HepG2 (cell line): ENCODE measurements at regions not wholly inside any gene's neighbourhood (a gene's known extent, or its start where the extent isn't known, plus 50 kb on each side); places are given as distances from the start of the nearest gene placed in this dataset.

Experiments
- ATAC-seq: fragments of 200-7000 bp; cut with Tn5 transposase; 3 replicates; pipeline ENCODE4 v1.9.1; 2020; ENCODE audit warnings: mild to moderate bottlenecking, moderate library complexity
- BruUV-seq: library from RNA; stranded (reverse); fragments of 400-500 nt; replicated peaks from 2 replicates; lab custom pipeline; 2021; lab: Mats Ljungman, UMichigan
- CTCF ChIA-PET: fragments of 300-600 bp; formaldehyde crosslinking; extraction: SDS; loops from one replicate; lab custom pipeline; 2021; ENCODE audit warnings: low total read pairs, inconsistent platforms, low intra/inter-chr PET ratio; lab: Yijun Ruan, JAX
- POLR2A ChIA-PET: fragments of 350-600 bp; sonication (Branson Sonifier 250); formaldehyde crosslinking; loops from one replicate; lab custom pipeline; 2020; ENCODE audit warnings: antibody characterized with exemption, inconsistent platforms; lab: Yijun Ruan, JAX
- DNase-seq: peaks from one replicate; pipeline ENCODE4 v3.0.0-alpha.2; 2015; ENCODE audit warnings: low spot score
- FAIRE-seq: peaks from 3 replicates; lab custom pipeline; 2011; peaks lifted over from hg19 to GRCh38; lab: Jason Lieb, UNC
- H2AFZ ChIP-seq: one replicate; pipeline ENCODE4 v1.6.1; 2011; ENCODE audit warnings: low read length, inconsistent platforms
- H3K27ac ChIP-seq: fragments of 300-600 bp; 3 replicates; pipeline ENCODE4 v1.8.0; 2011; ENCODE audit warnings: mixed run types, mild to moderate bottlenecking, mixed read lengths, low read length, inconsistent platforms; ENCODE audit not compliant: insufficient read depth; ENCODE audit errors: extremely low read length
- H3K27me3 ChIP-seq, 2 experiments: fragments of 200-600 bp in 1 of 2; 2 replicates in 1 of 2; 3 replicates in 1 of 2; pipeline versions ENCODE4 v1.6.0 to v1.8.0; 2011; ENCODE audit warnings: low read length in 2 of 2, mild to moderate bottlenecking in 2 of 2, moderate library complexity in 2 of 2, inconsistent platforms in 1 of 2; ENCODE audit not compliant: insufficient read depth in 2 of 2, control insufficient read depth in 1 of 2
- H3K36me3 ChIP-seq, 2 experiments: fragments of 200-600 bp in 1 of 2; replicated peaks in 1 of 2; 2 replicates in 1 of 2; 3 replicates in 1 of 2; pipeline versions ENCODE4 v1.5.1 to v1.8.0; 2011; ENCODE audit warnings: low read length in 2 of 2, inconsistent platforms in 1 of 2; ENCODE audit not compliant: insufficient read depth in 2 of 2, control insufficient read depth in 1 of 2
- H3K4me1 ChIP-seq: 2 replicates; pipeline ENCODE4 v1.5.1; 2012; ENCODE audit warnings: low read length, inconsistent platforms; ENCODE audit not compliant: insufficient read depth
- H3K4me2 ChIP-seq: 2 replicates; pipeline ENCODE4 v1.6.0; 2011; ENCODE audit warnings: low read depth, low read length, inconsistent platforms
- H3K4me3 ChIP-seq, 3 experiments: fragments of 200-600 bp in 1 of 3; sonication (generic), shearing (Covaris generic) in 1 of 3; replicated peaks in 1 of 3; 2 replicates each; pipeline ENCODE4 v1.5.1; 2011 to 2016; ENCODE audit warnings: low read length in 3 of 3, inconsistent platforms in 2 of 3, low read depth in 2 of 3, mild to moderate bottlenecking in 2 of 3, control low read depth in 1 of 3, mixed read lengths in 1 of 3; ENCODE audit not compliant: insufficient read depth in 1 of 3
- H3K79me2 ChIP-seq: one replicate; pipeline ENCODE4 v1.6.1; 2011; ENCODE audit warnings: low read length, inconsistent platforms; ENCODE audit not compliant: insufficient read depth
- H3K9ac ChIP-seq: 2 replicates; pipeline ENCODE4 v1.6.0; 2011; ENCODE audit warnings: mild to moderate bottlenecking, low read depth, low read length, inconsistent platforms; ENCODE audit not compliant: insufficient read depth
- H3K9me3 ChIP-seq: 2 replicates; pipeline ENCODE4 v1.5.1; 2012; ENCODE audit warnings: mild to moderate bottlenecking, low read length
- H4K20me1 ChIP-seq: 2 replicates; pipeline ENCODE4 v1.6.0; 2011; ENCODE audit warnings: inconsistent platforms, mild to moderate bottlenecking, low read length, moderate library complexity; ENCODE audit not compliant: insufficient read depth
- GLI4 ChIP-seq: sonication (generic); formaldehyde crosslinking; IDR thresholded peaks from 2 replicates; pipeline ENCODE4 v1.5.1; 2020; ENCODE audit warnings: missing genetic modification reagents, mild to moderate bottlenecking, moderate library complexity, borderline replicate concordance
- HNF1A ChIP-seq, 2 experiments: sonication (generic) in 1 of 2; formaldehyde crosslinking in 1 of 2; IDR thresholded peaks; 2 replicates each; pipeline versions ENCODE4 v1.4.0 to v1.6.1; 2016 to 2020; ENCODE audit warnings: borderline replicate concordance in 1 of 2, low read depth in 1 of 2, mild to moderate bottlenecking in 1 of 2, missing genetic modification reagents in 1 of 2
- NBN ChIP-seq: fragments of 450-650 bp; conservative IDR thresholded peaks from 2 replicates; pipeline ENCODE4 v1.6.1; 2017
- PCBP2 ChIP-seq: fragments of 200-400 bp; formaldehyde crosslinking; optimal IDR thresholded peaks from 2 replicates; pipeline ENCODE3; 2018; ENCODE audit warnings: low read length, low read depth; ENCODE audit not compliant: poor library complexity, severe bottlenecking
- SAFB2 ChIP-seq: sonication (generic); formaldehyde crosslinking; IDR thresholded peaks from 2 replicates; pipeline ENCODE4 v1.5.1; 2020; ENCODE audit warnings: missing genetic modification reagents, low read depth, mild to moderate bottlenecking, borderline replicate concordance
- SIX4 ChIP-seq: sonication (generic); formaldehyde crosslinking; IDR thresholded peaks from 2 replicates; pipeline ENCODE4 v1.4.0; 2020; ENCODE audit warnings: missing genetic modification reagents
- TAF1 ChIP-seq: sonication (generic); formaldehyde crosslinking; IDR thresholded peaks from 2 replicates; pipeline ENCODE4 v1.4.0; 2020; ENCODE audit warnings: missing genetic modification reagents
- WIZ ChIP-seq: sonication (generic); formaldehyde crosslinking; IDR thresholded peaks from 2 replicates; pipeline ENCODE4 v1.5.1; 2020; ENCODE audit warnings: mild to moderate bottlenecking, missing genetic modification reagents
- ZNF142 ChIP-seq: sonication (generic); formaldehyde crosslinking; IDR thresholded peaks from 2 replicates; pipeline ENCODE4 v1.4.0; 2020; ENCODE audit warnings: missing genetic modification reagents
- ZNF589 ChIP-seq: sonication (generic); formaldehyde crosslinking; conservative IDR thresholded peaks from 2 replicates; pipeline ENCODE4 v1.8.0; 2022; ENCODE audit warnings: mild to moderate bottlenecking, moderate library complexity, missing genetic modification reagents
- ZNF660 ChIP-seq: sonication (generic); formaldehyde crosslinking; IDR thresholded peaks from 2 replicates; pipeline ENCODE4 v1.5.1; 2020; ENCODE audit warnings: mild to moderate bottlenecking, low read depth, missing genetic modification reagents, borderline replicate concordance
- WGBS: methylation state at CpG from one replicate; pipeline ENCODE4 v1.1.6; 2017; ENCODE audit warnings: low lambda C conversion rate; 5-methylcytosine and 5-hydroxymethylcytosine counted together
- in situ Hi-C: cut with HindIII; loops from 2 replicates; pipeline ENCODE4 v1.10.0; 2017; ENCODE audit warnings: low pct_unique_long_range_greater_than_20kb; ENCODE audit not compliant: extremely low pct_ligation_motif_present
- intact Hi-C: fragments of 100-400 bp; cut with micrococcal nuclease; formaldehyde crosslinking; loops from one replicate; pipeline ENCODE4 v1.10.0; 2022; ENCODE audit not compliant: unreplicated experiment

GRCh38 chr5:91464886-91465646 is 81.9 kb upstream of the ARRDC3 start (continued):
- no peak for TF ChIP-seq ZNF142
- no peak for TF ChIP-seq NBN
- TF ChIP-seq ZNF660 (CRISPR knock-in tag): no peak
- TF ChIP-seq ZNF589 (CRISPR knock-in tag): no peak
- TF ChIP-seq SIX4 (CRISPR knock-in tag): no peak
- TF ChIP-seq, all 625 proteins: peak for 0

DNA sequence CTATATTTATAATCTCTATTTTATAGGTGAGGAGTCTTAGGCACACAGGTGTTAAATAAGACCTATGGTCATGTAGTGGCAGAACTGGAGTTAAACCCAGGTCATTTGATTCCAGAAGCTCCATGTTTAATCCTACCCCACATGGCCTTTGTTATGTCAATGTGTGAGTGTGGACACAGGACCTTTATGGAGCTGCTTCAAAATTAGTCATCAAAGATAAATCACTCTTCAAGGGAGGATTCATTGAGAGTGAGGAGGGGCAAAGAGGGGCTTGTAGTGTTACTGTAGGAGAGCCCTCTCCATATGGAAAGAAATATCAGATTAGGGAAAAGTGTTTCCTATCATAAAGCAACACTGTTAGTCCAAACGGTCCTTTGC is 74.6 kb upstream of the ARRDC3 start:
- Histone ChIP-seq H3K4me3 (no peak overlapping the region), H3K4me2 (no peak overlapping the region), H3K9me3 (no peaks in the 10 kb centered on the region), H2AFZ (no peak overlapping the region)
- CTCF ChIA-PET: no interaction called here
- TF ChIP-seq SAFB2 (CRISPR knock-in tag) (no peak), PCBP2 (no peak), TAF1 (CRISPR knock-in tag) (no peak), GLI4 (no peak), WIZ (CRISPR knock-in tag) (no peak), HNF1A (IDR thresholded peaks at IDR 0.05; ENCODE audit: low read depth) (no peak), HNF1A (CRISPR knock-in tag; IDR thresholded peaks at IDR 0.05; ENCODE audit: borderline replicate concordance) (no peak)
- TF ChIP-seq, all 625 proteins: peak for 0
- DNase-seq: no peak
- in situ Hi-C loops: no loop called here
- Histone ChIP-seq H3K27ac (no peak overlapping the region), H3K27me3 (no peaks in the 10 kb centered on the region), H3K79me2 (no peaks in the 10 kb centered on the region), H4K20me1 (no peaks in the 10 kb centered on the region), H3K9ac (no peak overlapping the region), H3K36me3 (no peaks in the 10 kb centered on the region), H3K4me1 (no peaks in the 10 kb centered on the region)
- intact Hi-C loops: no loop called here
- no peak for FAIRE-seq
- no peak for ATAC-seq
- POLR2A ChIA-PET: no interaction called here
- BruUV-seq: no TSS peak
- WGBS: 91% methylated on average over 1 of the region's 1 CpG
